Progenitor cell of endocrine pancreas (in vitro differentiated cells): ENCODE measurements at regions not wholly inside any gene's neighbourhood (a gene's known extent, or its start where the extent isn't known, plus 50 kb on each side); places are given as distances from the start of the nearest gene placed in this dataset.

Experiments used
- DNase-seq: peaks from one replicate; pipeline ENCODE4 v3.0.0; 2021; ENCODE audit warnings: low spot score; ENCODE audit not compliant: unreplicated experiment
- H3K27ac Mint-ChIP-seq: 2 replicates; pipeline ENCODE4 v1.8.0; 2021; ENCODE audit warnings: mild to moderate bottlenecking, moderate library complexity, mixed read lengths
- H3K27me3 Mint-ChIP-seq: 2 replicates; pipeline ENCODE4 v1.8.0; 2021; ENCODE audit warnings: mixed read lengths
- H3K36me3 Mint-ChIP-seq: 2 replicates; pipeline ENCODE4 v1.8.0; 2022; ENCODE audit warnings: mixed read lengths; ENCODE audit not compliant: insufficient read depth
- H3K4me1 Mint-ChIP-seq: 2 replicates; pipeline ENCODE4 v1.8.0; 2021; ENCODE audit warnings: low read depth, mixed read lengths
- H3K4me3 Mint-ChIP-seq: 2 replicates; pipeline ENCODE4 v1.8.0; 2021; ENCODE audit warnings: low read depth, mild to moderate bottlenecking, moderate library complexity, mixed read lengths
- H3K9me3 Mint-ChIP-seq: 2 replicates; pipeline ENCODE4 v1.8.0; 2021; ENCODE audit warnings: low read depth, mixed read lengths
- CTCF ChIP-seq: fragments of 200-600 bp; sonication (generic); IDR thresholded peaks from one replicate; pipeline ENCODE4 v1.5.0; 2021; ENCODE audit warnings: antibody characterized with exemption, mild to moderate bottlenecking; ENCODE audit not compliant: unreplicated experiment

GRCh38 chr5:117665121-117665520, 1090.5 kb upstream of the SEMA6A start:
- Mint-ChIP-seq H3K4me1 (peaks cover 7% of the 10 kb centered on the region), H3K36me3 (no peaks in the 10 kb centered on the region), H3K27ac (no peak overlapping the region), H3K27me3 (no peaks in the 10 kb centered on the region), H3K4me3 (no peak overlapping the region), H3K9me3 (peaks cover 3% of the 10 kb centered on the region)
- no peak for DNase-seq
- no peak for TF ChIP-seq CTCF

- Mint-ChIP-seq H3K4me3 (no peak overlapping the region), H3K9me3 (peaks cover 3% of the 10 kb centered on the region), H3K36me3 (no peaks in the 10 kb centered on the region), H3K27ac (no peak overlapping the region), H3K27me3 (no peaks in the 10 kb centered on the region), H3K4me1 (peaks cover 7% of the 10 kb centered on the region)
- no peak for DNase-seq
- TF ChIP-seq CTCF = no peak
These were observed 1087.7 kb upstream of the SEMA6A start for GRCh38 chr5:117662361-117662760.

GRCh38 chr5:117657541-117657940, 1082.9 kb upstream of the SEMA6A start:
- H3K27me3 Mint-ChIP-seq = no peaks in the 10 kb centered on the region
- TF ChIP-seq CTCF = no peak
- H3K36me3 Mint-ChIP-seq = no peaks in the 10 kb centered on the region
- H3K4me3 Mint-ChIP-seq = no peak overlapping the region
- H3K4me1 Mint-ChIP-seq = peaks cover 7% of the 10 kb centered on the region
- H3K27ac Mint-ChIP-seq = no peak overlapping the region
- no peak for DNase-seq
- no peaks in the 10 kb centered on the region for H3K9me3 Mint-ChIP-seq

- Mint-ChIP-seq H3K4me1 (peaks cover 7% of the 10 kb centered on the region), H3K9me3 (no peaks in the 10 kb centered on the region), H3K36me3 (no peaks in the 10 kb centered on the region), H3K27ac (no peak overlapping the region), H3K27me3 (no peaks in the 10 kb centered on the region), H3K4me3 (no peak overlapping the region)
- TF ChIP-seq CTCF = no peak
- no peak for DNase-seq
These were observed 1078.3 kb upstream of the SEMA6A start for GRCh38 chr5:117652958-117653280.

- H3K27me3 Mint-ChIP-seq = no peaks in the 10 kb centered on the region
- H3K9me3 Mint-ChIP-seq = no peaks in the 10 kb centered on the region
- no peak overlapping the region for H3K27ac Mint-ChIP-seq
- no peaks in the 10 kb centered on the region for H3K36me3 Mint-ChIP-seq
- DNase-seq = no peak
- TF ChIP-seq CTCF = no peak
- H3K4me1 Mint-ChIP-seq = peaks cover 7% of the 10 kb centered on the region
- H3K4me3 Mint-ChIP-seq = no peak overlapping the region
These were observed 1077.7 kb upstream of the SEMA6A start for GRCh38 chr5:117652036-117652957.
